Right ventricle myocardium inferior (tissue), 1 donor: ENCODE measurements at regions not wholly inside any gene's neighbourhood (a gene's known extent, or its start where the extent isn't known, plus 50 kb on each side); places are given as distances from the start of the nearest gene placed in this dataset.

Source experiments
- ATAC-seq: fragments of 200-7000 bp; cut with Tn5 transposase; one replicate; pipeline ENCODE4 v1.9.1; 2020; ENCODE audit warnings: mild to moderate bottlenecking, moderate library complexity
- DNase-seq: peaks from one replicate; pipeline ENCODE4 v3.0.0; 2021; ENCODE audit errors: missing footprints
- intact Hi-C: fragments of 100-400 bp; cut with DNase I; formaldehyde crosslinking; loops from one replicate; pipeline ENCODE4 v1.11.0; 2022
- donor health status: DM: no; HTN: yes; CAD: no; lungs with severe emphysema.

GRCh38 chr12:66942741-66943465 is 264.0 kb upstream of the GRIP1 start:
- DNase-seq (no peak), ATAC-seq (no peak)
- intact Hi-C loops: no loop called here

- ATAC-seq (no peak), DNase-seq (no peak)
- intact Hi-C loops: no loop called here
These were observed 265.5 kb upstream of the GRIP1 start for GRCh38 chr12:66944365-66944764.

- intact Hi-C loops: no loop called here
- DNase-seq (no peak), ATAC-seq (no peak)
These were observed 266.4 kb upstream of the GRIP1 start for GRCh38 chr12:66945189-66945817.

- ATAC-seq (no peak), DNase-seq (no peak)
- intact Hi-C loops: no loop called here
These were observed 268.2 kb upstream of the GRIP1 start for GRCh38 chr12:66947119-66947518.

GRCh38 chr12:66952668-66953067 is 273.8 kb upstream of the GRIP1 start:
- ATAC-seq (no peak), DNase-seq (no peak)
- intact Hi-C loops: no loop called here

GRCh38 chr12:66956300-66956699 is 277.4 kb upstream of the GRIP1 start:
- intact Hi-C loops: no loop called here
- ATAC-seq (no peak), DNase-seq (no peak)

GRCh38 chr12:66959276-66959675 is 280.4 kb upstream of the GRIP1 start:
- no peak for ATAC-seq
- DNase-seq: no peak
- intact Hi-C loops: no loop called here

- intact Hi-C loops: no loop called here
- DNase-seq (no peak), ATAC-seq (no peak)
These were observed 281.1 kb upstream of the GRIP1 start for GRCh38 chr12:66960006-66960405.

GRCh38 chr12:66960704-66961690 is 282.1 kb upstream of the GRIP1 start:
- ATAC-seq (no peak), DNase-seq (no peak)
- intact Hi-C loops: no loop called here

- intact Hi-C loops: no loop called here
- ATAC-seq (no peak), DNase-seq (no peak)
These were observed 283.4 kb upstream of the GRIP1 start for GRCh38 chr12:66962290-66962689.

GRCh38 chr12:66963901-66964300 is 285.0 kb upstream of the GRIP1 start:
- intact Hi-C loops: no loop called here
- no peak for DNase-seq
- ATAC-seq: no peak

- ATAC-seq (no peak), DNase-seq (no peak)
- intact Hi-C loops: no loop called here
These were observed 285.8 kb upstream of the GRIP1 start for GRCh38 chr12:66964629-66965028.

- intact Hi-C loops: no loop called here
- no peak for ATAC-seq
- no peak for DNase-seq
These were observed 286.7 kb upstream of the GRIP1 start for GRCh38 chr12:66965621-66966020.

GRCh38 chr12:66971816-66972215 is 292.9 kb upstream of the GRIP1 start:
- DNase-seq: no peak
- no peak for ATAC-seq
- intact Hi-C loops: no loop called here

GRCh38 chr12:66976526-66976925 is 292.6 kb upstream of the CAND1 start:
- ATAC-seq (no peak), DNase-seq (no peak)
- intact Hi-C loops: no loop called here

GRCh38 chr12:66978802-66979201 is 290.4 kb upstream of the CAND1 start:
- no peak for ATAC-seq

GRCh38 chr12:66979251-66979650 is 289.9 kb upstream of the CAND1 start:
- DNase-seq: no peak
- no peak for ATAC-seq
- intact Hi-C loops: no loop called here

More at GRCh38 chr12:66978802-66979201, 290.4 kb upstream of the CAND1 start:
- no peak for DNase-seq
- intact Hi-C loops: no loop called here

- intact Hi-C loops: no loop called here
- DNase-seq: no peak
- ATAC-seq: no peak
These were observed 285.1 kb upstream of the CAND1 start for GRCh38 chr12:66984077-66984476.

GRCh38 chr12:66984962-66985361 is 284.2 kb upstream of the CAND1 start:
- ATAC-seq: no peak
- intact Hi-C loops: no loop called here
- no peak for DNase-seq

- intact Hi-C loops: no loop called here
- DNase-seq (no peak), ATAC-seq (no peak)
These were observed 270.0 kb upstream of the CAND1 start for GRCh38 chr12:66999141-66999540.
